Epithelial cell of prostate (primary cell): ENCODE measurements at regions not wholly inside any gene's neighbourhood (a gene's known extent, or its start where the extent isn't known, plus 50 kb on each side); places are given as distances from the start of the nearest gene placed in this dataset.
A peak's percentile ranks its signal among the peaks of the same experiment; 100 is the strongest.

Source experiments
- DNase-seq: peaks from one replicate; pipeline ENCODE4 v3.0.0-alpha.2; 2011; ENCODE audit warnings: low read depth, low spot score
- H3K27ac ChIP-seq: fragments of 450-650 bp; 2 replicates; pipeline ENCODE4 v1.5.1; 2017; ENCODE audit warnings: mild to moderate bottlenecking

DNA sequence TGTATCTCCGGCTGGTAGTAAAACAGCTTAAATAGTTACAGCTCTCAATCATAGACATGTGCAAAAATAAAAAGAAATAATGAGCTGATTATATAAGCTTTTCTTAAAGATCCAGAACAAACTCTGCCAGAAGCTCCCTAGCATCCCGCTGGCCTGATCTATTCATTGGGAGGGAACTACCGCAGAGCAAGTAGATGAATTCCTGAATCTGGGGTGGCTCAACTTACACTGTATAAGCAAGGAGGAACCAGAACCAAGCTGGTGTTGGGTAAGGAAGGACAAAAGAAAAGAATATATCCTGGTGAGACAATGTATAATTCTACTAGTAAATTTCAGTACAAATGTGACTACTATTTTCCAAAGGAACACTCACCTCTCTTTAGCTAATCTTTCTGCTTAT, 1122.2 kb downstream of the OLFM4 start:
- DNase-seq, result no peak

DNA sequence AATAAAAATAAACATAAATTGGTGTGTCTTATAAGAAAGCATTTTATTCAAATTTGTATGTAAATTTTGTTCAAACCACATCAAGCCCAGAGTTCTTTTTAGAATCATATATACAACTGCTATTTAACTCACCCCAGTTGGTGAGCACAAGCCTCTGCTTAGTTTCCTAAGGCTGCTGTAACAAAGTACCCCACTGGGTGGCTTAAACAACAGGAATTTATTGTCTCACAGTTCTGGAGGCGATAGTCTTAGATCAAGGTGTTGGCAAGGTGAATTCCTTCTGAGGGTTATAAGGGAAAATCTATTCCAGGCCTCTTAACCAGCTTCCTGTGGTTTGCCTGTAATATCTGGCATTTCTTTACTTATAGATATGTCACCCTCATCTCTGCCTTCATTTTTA, 1133.5 kb downstream of the OLFM4 start:
- no peak overlapping the region for H3K27ac ChIP-seq
- DNase-seq, result no peak

More for the DNA sequence above, 1122.2 kb downstream of the OLFM4 start:
- H3K27ac ChIP-seq, result no peak overlapping the region

DNA sequence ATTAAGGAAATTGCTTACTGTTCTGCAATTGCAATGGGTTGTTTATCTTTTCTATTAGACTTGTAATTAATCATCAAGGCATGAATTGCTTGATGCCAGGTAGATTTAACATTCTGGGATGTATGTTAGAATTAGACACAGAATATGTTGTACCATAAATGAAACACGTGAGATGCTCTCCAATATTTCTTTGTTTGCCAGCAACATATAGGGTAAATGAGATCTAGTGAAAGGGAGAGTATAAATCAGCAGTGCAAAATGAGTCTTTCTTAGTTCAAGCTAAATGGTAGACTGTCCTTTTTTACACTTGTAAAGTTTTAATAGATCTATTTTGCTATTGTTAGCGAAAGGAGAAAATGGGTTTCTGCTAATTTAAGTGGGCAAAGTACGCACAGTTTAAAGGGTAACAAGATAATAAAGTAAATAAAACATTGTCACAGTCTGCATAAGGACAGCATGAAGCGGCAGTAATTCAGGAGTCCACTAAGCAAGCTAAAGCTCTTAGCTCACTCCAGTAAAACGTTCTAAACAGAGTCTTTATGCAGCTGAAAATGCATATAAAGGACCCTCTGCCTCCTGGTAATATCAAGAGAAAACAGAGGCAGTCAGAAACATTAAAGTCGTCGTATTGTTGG, 1137.1 kb downstream of the OLFM4 start:
- no peak overlapping the region for H3K27ac ChIP-seq
- no peak for DNase-seq

DNA sequence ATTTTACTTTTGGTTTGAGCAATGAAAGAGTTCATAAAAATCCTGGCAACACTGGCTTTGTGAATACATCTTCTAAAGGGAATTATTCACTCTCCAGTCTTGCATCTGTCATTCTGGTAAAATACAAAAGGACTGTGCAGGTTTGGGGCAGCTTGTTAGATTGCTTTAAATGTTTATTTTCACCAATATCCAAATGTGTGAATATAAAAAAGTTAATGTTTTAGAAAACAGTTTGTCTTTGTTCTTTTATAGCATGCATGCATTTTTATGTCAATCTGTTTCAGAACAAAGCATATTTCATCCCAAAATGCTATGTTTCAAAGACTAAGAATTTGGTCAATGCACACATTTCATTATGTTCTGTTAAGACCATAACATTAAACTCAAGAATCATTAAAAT, 1145.4 kb downstream of the OLFM4 start:
- H3K27ac ChIP-seq, result no peak overlapping the region
- no peak for DNase-seq

DNA sequence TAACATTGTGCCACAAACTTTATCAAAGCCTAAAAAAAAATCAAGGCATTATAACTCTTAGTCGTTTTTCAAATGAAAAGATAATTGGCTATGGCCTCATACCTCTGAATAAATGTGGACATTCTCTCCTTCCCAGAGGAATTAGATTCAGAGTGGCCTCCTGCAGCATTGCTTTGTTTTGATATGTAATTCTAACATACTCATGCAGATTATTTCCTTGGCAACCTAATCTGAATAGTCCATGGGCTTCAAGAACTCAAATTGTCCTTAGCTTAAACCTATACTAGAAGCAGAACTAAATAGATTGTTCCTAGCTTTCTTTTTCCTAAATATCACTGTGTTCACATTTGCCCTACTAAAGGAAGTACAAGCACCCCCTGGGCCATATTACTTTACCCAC, 1146.9 kb downstream of the OLFM4 start:
- H3K27ac ChIP-seq, result no peak overlapping the region
- no peak for DNase-seq

DNA sequence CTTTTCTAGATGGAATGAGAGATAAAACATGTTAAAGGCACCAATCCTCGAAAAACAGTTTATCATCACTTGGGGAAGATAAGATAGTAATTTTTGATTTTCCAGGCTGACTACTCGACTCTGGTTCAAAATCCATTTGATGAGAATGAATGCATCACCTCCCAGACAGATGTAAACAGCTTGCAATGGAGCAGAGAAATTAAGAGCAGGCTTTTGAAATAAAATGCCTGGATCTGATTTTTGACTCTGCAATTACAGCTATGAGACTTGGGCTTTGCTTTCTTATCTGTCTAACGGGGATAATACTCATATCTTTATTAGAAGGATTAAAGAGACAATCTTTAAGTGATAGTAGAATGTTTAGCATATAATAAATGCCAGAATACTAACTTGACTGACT, 1148.9 kb downstream of the OLFM4 start:
- H3K27ac ChIP-seq, result no peak overlapping the region
- no peak for DNase-seq

GRCh38 chr13:54183166-54183565, 1154.6 kb downstream of the OLFM4 start:
- no peak overlapping the region for H3K27ac ChIP-seq

GRCh38 chr13:54183728-54184127, 1155.1 kb downstream of the OLFM4 start:
- no peak for DNase-seq
- H3K27ac ChIP-seq, result no peak overlapping the region

More at GRCh38 chr13:54183166-54183565, 1154.6 kb downstream of the OLFM4 start:
- DNase-seq, result no peak

DNA sequence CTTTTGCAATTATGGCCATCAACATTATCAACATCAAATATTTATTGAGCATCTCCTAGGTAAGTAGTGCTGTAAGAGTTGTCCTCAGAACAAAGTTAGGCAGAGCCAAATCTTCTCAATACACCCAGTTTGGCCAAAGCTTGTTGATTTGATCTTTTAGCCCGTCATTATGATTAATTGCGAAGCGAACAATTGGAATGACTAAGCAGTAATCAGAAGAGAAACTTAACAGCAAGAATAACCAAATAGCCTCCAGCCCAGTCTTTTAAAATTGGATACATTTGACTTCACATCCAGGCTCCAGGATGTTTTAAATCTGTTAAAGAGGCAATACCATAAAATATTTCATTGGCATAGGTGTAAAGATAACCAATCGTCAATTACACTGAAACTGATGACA, 1156.0 kb downstream of the OLFM4 start:
- no peak for DNase-seq

GRCh38 chr13:54185101-54185500, 1156.5 kb downstream of the OLFM4 start:
- no peak for DNase-seq
- no peak overlapping the region for H3K27ac ChIP-seq

More for the DNA sequence above, 1156.0 kb downstream of the OLFM4 start:
- H3K27ac ChIP-seq, result no peak overlapping the region

DNA sequence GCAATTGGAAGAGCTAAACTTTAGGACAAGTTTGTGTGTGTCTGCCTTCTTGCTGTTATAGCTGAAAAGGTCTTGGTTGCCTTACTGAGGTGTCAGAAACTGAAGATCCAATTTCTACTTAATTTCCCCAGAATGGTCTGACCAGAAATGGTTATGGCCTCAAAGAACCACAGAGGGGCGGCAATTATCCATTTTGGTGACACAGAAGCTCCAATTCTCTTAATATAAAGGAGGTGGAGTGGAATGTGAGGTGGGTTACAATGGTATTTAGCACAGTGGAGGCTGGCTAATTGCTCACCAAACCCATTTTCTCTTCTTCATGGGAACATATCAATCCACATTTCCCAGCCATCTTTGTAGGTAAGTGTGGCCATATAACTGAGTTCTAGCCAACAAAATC, 1157.2 kb downstream of the OLFM4 start:
- no peak overlapping the region for H3K27ac ChIP-seq
- no peak for DNase-seq

GRCh38 chr13:54187461-54187860, 1158.8 kb downstream of the OLFM4 start:
- DNase-seq, result no peak
- no peak overlapping the region for H3K27ac ChIP-seq

GRCh38 chr13:54194233-54195024, 1165.8 kb downstream of the OLFM4 start:
- no peak for DNase-seq
- H3K27ac ChIP-seq, result no peak overlapping the region

DNA sequence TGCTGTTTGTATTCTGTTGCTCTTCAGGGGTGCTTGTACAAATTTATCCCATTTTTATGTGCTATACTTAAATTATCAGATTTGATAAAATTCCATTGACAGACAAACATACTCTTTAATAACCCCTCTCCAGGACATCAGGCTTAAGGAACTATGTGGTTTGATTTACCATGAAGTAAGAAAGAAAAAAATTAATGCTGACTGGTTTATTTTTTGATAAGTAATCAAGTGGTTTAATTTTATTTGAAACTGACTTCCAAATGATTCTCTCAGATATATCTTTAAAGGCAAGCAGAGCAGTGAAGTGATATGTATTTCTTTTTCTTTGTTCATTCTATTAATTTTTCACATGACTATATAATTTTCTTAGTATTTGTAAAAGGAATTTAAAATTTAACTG, 1168.1 kb downstream of the OLFM4 start:
- DNase-seq, result no peak
- H3K27ac ChIP-seq, result no peak overlapping the region

- no peak for DNase-seq
Measured at GRCh38 chr13:54198911-54199310, 1170.3 kb downstream of the OLFM4 start.

GRCh38 chr13:54206626-54207025, 1178.0 kb downstream of the OLFM4 start:
- no peak for DNase-seq
- H3K27ac ChIP-seq, result no peak overlapping the region

More at GRCh38 chr13:54198911-54199310, 1170.3 kb downstream of the OLFM4 start:
- no peak overlapping the region for H3K27ac ChIP-seq

DNA sequence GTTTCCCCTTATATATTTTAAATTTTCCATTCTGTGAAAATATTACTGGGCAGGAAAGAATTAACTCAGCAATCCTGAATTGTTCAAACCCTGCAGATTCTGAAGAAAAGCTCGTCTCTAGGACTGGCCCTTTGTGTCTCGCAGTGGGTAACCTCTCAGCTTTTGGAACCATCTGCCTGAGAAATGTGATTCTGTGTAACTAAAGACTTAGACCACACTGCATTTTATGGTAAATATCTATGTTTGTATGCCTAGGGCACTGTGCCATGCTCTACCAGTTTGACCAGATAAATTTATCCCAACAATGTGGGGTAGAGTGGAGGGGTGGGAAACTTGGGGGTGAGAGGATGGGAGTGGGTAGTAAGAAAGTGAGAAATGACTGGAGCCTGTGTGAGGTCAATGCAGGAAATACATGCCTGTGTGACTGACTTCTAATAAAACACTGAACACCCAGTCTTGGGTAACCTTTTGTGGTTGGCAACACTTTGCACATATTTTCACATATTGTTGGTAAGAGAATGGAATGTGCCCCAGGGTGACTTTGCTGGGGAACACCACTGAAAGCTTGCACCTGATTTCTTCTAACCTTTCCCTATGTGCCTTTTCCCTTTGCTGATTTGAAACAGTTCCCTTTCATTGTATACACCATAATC, 1181.9 kb downstream of the OLFM4 start:
- peak overlapping the region; percentile 76 for H3K27ac ChIP-seq
- DNase-seq, result peak; percentile 89

- no peak overlapping the region for H3K27ac ChIP-seq
- no peak for DNase-seq
Measured at GRCh38 chr13:54216221-54216620, 1187.6 kb downstream of the OLFM4 start.

DNA sequence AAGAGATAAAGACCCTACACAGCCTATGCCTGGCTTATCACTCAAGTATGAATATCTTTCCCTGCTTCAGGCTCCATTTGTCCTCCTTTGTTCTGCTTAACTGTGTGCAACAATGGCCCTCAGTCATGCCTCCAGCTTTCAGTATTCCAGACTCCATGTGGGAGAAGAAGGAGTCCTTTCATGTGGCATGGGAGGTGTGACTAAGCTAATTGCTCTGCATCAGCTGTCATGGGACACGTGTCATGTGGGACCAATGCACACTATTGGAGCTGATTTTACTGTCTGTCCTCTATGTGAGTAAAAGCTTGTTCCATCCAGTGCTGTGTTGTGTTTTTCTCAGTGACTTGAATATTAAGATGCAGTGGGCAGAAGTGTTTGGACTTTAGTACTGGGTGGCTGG, 1198.3 kb downstream of the OLFM4 start:
- no peak overlapping the region for H3K27ac ChIP-seq
- no peak for DNase-seq

DNA sequence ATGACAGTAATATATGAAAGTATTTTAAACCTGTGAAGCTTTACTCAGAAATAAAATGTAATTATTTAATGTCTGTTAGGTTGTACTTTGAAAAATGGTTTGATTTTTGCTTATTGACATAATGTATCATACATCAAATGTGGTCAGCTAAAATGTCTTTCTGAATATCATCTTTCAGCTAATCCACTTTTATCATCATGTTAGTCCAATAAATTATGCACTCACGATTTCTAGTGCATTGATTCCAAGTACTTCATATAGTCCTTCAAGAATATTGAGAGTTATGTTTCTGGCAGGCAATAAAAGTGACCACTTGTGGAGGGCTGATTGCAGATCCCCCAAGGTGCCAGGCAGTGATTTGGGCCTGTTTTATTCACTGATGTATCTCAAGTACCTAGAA, 1204.1 kb downstream of the OLFM4 start:
- DNase-seq, result no peak
- H3K27ac ChIP-seq, result no peak overlapping the region

- no peak for DNase-seq
- no peak overlapping the region for H3K27ac ChIP-seq
Measured at GRCh38 chr13:54234607-54235006, 1206.0 kb downstream of the OLFM4 start.
